ENCODE measurements at regions not wholly inside any gene's neighbourhood (a gene's known extent, or its start where the extent isn't known, plus 50 kb on each side); places are given as distances from the start of the nearest gene placed in this dataset.

DNA sequence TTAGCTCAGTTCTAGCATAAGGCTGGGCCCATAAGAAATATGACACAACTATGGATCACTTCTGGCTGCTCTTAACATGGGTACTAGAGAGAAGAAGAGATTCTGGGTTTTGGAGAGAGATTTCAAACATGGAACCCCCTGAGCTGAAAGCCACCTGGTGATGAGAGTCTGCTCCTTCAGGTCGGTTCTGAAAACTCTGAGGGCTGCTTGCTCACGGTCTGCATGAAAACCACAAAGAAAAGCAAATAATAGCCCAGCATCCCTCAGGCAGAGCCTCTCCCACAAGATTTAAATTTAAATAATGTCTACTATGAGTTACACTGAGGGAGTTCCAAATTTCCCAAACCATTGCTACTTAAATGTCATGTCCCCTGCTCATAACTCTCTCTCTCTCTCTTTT lies 301.5 kb downstream of the BMP7 start:
- Histone ChIP-seq H3K4me1 (no peaks in the 10 kb centered on the region), H3K27ac (no peak overlapping the region), H3K9me3 (no peaks in the 10 kb centered on the region), H3K36me3 (no peaks in the 10 kb centered on the region), H3K27me3 (no peaks in the 10 kb centered on the region), H3K4me3 (no peak overlapping the region)
- TF ChIP-seq, protein P1, sequence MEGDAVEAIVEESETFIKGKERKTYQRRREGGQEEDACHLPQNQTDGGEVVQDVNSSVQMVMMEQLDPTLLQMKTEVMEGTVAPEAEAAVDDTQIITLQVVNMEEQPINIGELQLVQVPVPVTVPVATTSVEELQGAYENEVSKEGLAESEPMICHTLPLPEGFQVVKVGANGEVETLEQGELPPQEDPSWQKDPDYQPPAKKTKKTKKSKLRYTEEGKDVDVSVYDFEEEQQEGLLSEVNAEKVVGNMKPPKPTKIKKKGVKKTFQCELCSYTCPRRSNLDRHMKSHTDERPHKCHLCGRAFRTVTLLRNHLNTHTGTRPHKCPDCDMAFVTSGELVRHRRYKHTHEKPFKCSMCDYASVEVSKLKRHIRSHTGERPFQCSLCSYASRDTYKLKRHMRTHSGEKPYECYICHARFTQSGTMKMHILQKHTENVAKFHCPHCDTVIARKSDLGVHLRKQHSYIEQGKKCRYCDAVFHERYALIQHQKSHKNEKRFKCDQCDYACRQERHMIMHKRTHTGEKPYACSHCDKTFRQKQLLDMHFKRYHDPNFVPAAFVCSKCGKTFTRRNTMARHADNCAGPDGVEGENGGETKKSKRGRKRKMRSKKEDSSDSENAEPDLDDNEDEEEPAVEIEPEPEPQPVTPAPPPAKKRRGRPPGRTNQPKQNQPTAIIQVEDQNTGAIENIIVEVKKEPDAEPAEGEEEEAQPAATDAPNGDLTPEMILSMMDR (IDR thresholded peaks at IDR 0.05): no peak
- DNase-seq (ENCODE audit: low spot score in 2 of 2): no peak
- intact Hi-C loops (cut with DNase I): no loop called here

DNA sequence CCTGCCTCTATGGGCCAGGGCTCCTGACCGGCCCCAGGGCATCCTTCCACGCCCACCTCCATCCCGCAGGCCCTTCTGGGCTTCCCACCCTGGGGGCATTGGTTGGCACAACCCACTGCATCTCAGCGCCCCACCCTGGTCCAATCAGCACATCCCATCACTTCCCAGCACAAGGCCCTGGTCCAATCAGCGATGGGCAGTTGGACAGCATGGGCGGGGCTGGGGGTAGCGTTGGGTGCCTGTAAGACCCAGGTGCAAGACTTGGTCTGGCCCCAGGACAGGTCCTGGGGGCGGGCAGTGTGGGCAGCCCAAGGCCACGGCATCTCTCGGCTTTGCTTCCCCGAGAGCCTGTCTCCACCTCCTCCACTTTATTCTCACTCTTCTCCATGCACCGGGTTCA lies 298.5 kb downstream of the BMP7 start:
- no peaks in the 10 kb centered on the region for H3K9me3 ChIP-seq
- no peak for DNase-seq (ENCODE audit: low spot score in 2 of 2)
- no peaks in the 10 kb centered on the region for H3K27me3 ChIP-seq
- H3K36me3 ChIP-seq: no peaks in the 10 kb centered on the region
- no peaks in the 10 kb centered on the region for H3K4me1 ChIP-seq
- no peak overlapping the region for H3K27ac ChIP-seq
- TF ChIP-seq, protein P1 (IDR thresholded peaks at IDR 0.05): no peak
- no peak overlapping the region for H3K4me3 ChIP-seq
- intact Hi-C loops (cut with DNase I): no loop called here

GRCh38 chr20:56968376-56969048 lies 297.9 kb downstream of the BMP7 start:
- DNase-seq (ENCODE audit: low spot score in 2 of 2): no peak
- TF ChIP-seq, protein P1 (IDR thresholded peaks at IDR 0.05): no peak
- Histone ChIP-seq H3K9me3 (no peaks in the 10 kb centered on the region), H3K27me3 (no peaks in the 10 kb centered on the region), H3K4me1 (no peaks in the 10 kb centered on the region), H3K4me3 (no peak overlapping the region), H3K27ac (no peak overlapping the region), H3K36me3 (no peaks in the 10 kb centered on the region)
- intact Hi-C loops (cut with DNase I): no loop called here

DNA sequence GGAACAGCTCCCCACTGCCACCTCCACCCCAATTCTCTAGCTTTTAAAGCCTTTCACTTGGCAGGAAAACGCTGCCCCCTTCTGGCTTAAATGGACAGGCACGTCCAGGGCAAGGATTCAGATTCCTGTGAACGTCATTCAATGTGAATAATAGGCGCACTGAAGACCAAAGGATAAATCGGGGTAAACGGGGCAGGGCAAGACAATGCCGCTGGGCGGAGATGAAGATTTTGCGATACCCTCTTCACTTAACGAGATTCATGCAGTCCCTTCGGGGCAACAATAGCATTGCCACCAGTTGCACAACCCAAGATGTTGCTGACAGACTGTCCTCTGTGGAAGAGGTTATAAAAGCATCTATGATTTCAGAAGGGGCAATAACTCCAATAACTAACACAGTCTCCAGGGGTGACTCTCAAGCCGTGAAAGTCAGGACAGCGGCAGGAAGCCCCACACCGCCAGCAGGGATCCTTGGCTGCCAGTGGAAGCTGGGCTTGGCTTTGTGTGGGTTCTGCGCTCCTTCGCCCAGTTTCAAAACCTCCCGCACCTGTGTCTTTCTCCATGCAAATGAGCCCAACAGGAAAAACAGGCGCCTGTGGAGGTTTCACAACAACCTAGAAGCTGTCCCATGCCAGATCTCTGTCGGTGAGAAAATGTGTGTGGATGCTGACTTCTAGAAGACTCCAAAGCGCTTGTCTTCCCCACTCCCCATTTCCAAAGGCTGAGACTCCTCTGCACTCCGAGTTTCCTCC lies 291.8 kb downstream of the BMP7 start:
- intact Hi-C loops (cut with DNase I): no loop called here
- Histone ChIP-seq H3K27me3 (no peaks in the 10 kb centered on the region), H3K36me3 (no peaks in the 10 kb centered on the region), H3K4me1 (no peaks in the 10 kb centered on the region), H3K4me3 (no peak overlapping the region), H3K27ac (no peak overlapping the region), H3K9me3 (no peaks in the 10 kb centered on the region)
- TF ChIP-seq, protein P1 (IDR thresholded peaks at IDR 0.05): peak in 1 of 3 experiments; percentile 9
- DNase-seq (ENCODE audit: low spot score in 2 of 2): no peak

DNA sequence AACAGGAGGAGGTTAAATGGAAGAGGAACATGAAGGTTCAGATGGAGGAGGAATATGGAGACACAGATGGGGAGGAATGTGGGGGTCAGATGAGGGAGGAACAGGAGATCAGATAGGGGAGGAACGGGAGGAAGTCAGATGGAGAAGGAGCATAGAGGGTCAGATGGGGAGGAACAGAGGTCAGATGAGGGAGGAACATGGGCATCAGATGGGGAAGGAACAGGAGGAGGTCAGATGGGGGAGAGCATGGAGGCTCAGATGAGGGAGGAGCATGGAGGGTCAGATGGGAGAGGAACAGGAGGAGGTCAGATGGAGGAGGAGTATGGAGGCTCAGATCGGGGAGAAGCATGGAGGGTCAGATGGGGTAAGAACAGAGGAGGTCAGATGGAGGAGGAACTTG lies 290.6 kb downstream of the BMP7 start:
- DNase-seq (ENCODE audit: low spot score in 2 of 2): no peak
- TF ChIP-seq, protein P1 (IDR thresholded peaks at IDR 0.05): no peak
- no peak overlapping the region for H3K4me3 ChIP-seq
- H3K9me3 ChIP-seq: no peaks in the 10 kb centered on the region
- no peaks in the 10 kb centered on the region for H3K4me1 ChIP-seq
- intact Hi-C loops (cut with DNase I): no loop called here
- H3K27ac ChIP-seq: no peak overlapping the region
- no peaks in the 10 kb centered on the region for H3K36me3 ChIP-seq
- H3K27me3 ChIP-seq: no peaks in the 10 kb centered on the region

Measured in ascending aorta (tissue), 2 donors.